H1 (cell line): ENCODE measurements at regions not wholly inside any gene's neighbourhood (a gene's known extent, or its start where the extent isn't known, plus 50 kb on each side); places are given as distances from the start of the nearest gene placed in this dataset.
"Not testable (repeated sequence)": the region's sequence is repeated elsewhere in the genome, so short reads cannot be mapped to it uniquely, and the experiment has no call there.

ENCODE experiments used
- CTCF ChIA-PET: fragments of 300-600 bp; sonication (Branson Sonifier 250); formaldehyde crosslinking; loops from one replicate; lab custom pipeline; 2021; ENCODE audit not compliant: partially characterized antibody; lab: Charles Lee
- POLR2A ChIA-PET: fragments of 300-600 bp; sonication (Branson Sonifier 250); formaldehyde crosslinking; loops from one replicate; lab custom pipeline; 2021; ENCODE audit warnings: inconsistent platforms; ENCODE audit not compliant: partially characterized antibody; lab: Charles Lee
- DNase-seq, 2 experiments: peaks; one replicate each; pipeline versions ENCODE4 v3.0.0 to v3.0.0-alpha.2; 2010 to 2022; ENCODE audit warnings: low spot score in 2 of 2, low read depth in 1 of 2, mixed read lengths in 1 of 2
- FAIRE-seq: peaks from 2 replicates; lab custom pipeline; 2011; peaks lifted over from hg19 to GRCh38; lab: Jason Lieb, UNC
- H2AFZ ChIP-seq: 2 replicates; pipeline ENCODE4 v1.8.1; 2012; ENCODE audit warnings: low read length, inconsistent platforms
- H2AK5ac ChIP-seq: 2 replicates; pipeline ENCODE4 v1.6.1; 2013; ENCODE audit warnings: low read depth, low read length
- H2BK120ac ChIP-seq: replicated peaks from 2 replicates; pipeline ENCODE3; 2013; ENCODE audit warnings: low read depth, low read length, inconsistent platforms
- H2BK12ac ChIP-seq: 2 replicates; pipeline ENCODE4 v1.6.1; 2013; ENCODE audit warnings: low read depth, low read length
- H2BK15ac ChIP-seq: 2 replicates; pipeline ENCODE4 v1.6.1; 2013; ENCODE audit warnings: low read length
- H2BK20ac ChIP-seq: 2 replicates; pipeline ENCODE4 v1.6.1; 2013; ENCODE audit warnings: low read length
- H2BK5ac ChIP-seq: 2 replicates; pipeline ENCODE4 v1.6.1; 2013; ENCODE audit warnings: low read depth, low read length
- H3K14ac ChIP-seq: 2 replicates; pipeline ENCODE4 v1.6.1; 2013; ENCODE audit warnings: inconsistent platforms; ENCODE audit not compliant: insufficient read length
- H3K18ac ChIP-seq: 2 replicates; pipeline ENCODE4 v1.6.1; 2013; ENCODE audit warnings: low read length; ENCODE audit errors: extremely low read depth
- H3K23ac ChIP-seq: 2 replicates; pipeline ENCODE4 v1.6.1; 2013; ENCODE audit warnings: inconsistent platforms; ENCODE audit not compliant: insufficient read length
- H3K23me2 ChIP-seq: 2 replicates; pipeline ENCODE4 v1.6.1; 2013; ENCODE audit warnings: low read depth, low read length
- H3K27ac ChIP-seq: 2 replicates; pipeline ENCODE4 v1.6.1; 2011; ENCODE audit warnings: low read depth, low read length, inconsistent platforms
- H3K27me3 ChIP-seq, 4 experiments: replicated peaks in 1 of 4; 1 replicate in 1 of 4; 2 replicates in 3 of 4; pipeline versions ENCODE4 v1.6.1 to v1.8.1; 2011 to 2013; ENCODE audit warnings: low read length in 3 of 4, mild to moderate bottlenecking in 3 of 4, inconsistent platforms in 2 of 4, mixed read lengths in 2 of 4, moderate library complexity in 1 of 4; ENCODE audit not compliant: control insufficient read depth in 3 of 4, insufficient read depth in 3 of 4; ENCODE audit errors: extremely low read depth in 1 of 4
- H3K36me3 ChIP-seq, 4 experiments: 2 replicates each; pipeline versions ENCODE4 v1.6.1 to v1.8.1; 2011 to 2013; ENCODE audit warnings: mild to moderate bottlenecking in 4 of 4, low read length in 3 of 4, moderate library complexity in 2 of 4, control low read depth in 1 of 4, inconsistent platforms in 1 of 4; ENCODE audit not compliant: insufficient read depth in 4 of 4, control insufficient read depth in 2 of 4
- H3K4ac ChIP-seq: replicated peaks from 2 replicates; pipeline ENCODE3; 2013; ENCODE audit warnings: low read length, low read depth, mixed read lengths, inconsistent platforms; ENCODE audit not compliant: insufficient read length
- H3K4me1 ChIP-seq, 4 experiments: replicated peaks in 1 of 4; 1 replicate in 1 of 4; 2 replicates in 3 of 4; pipeline versions ENCODE4 v1.6.1 to v1.8.1; 2011 to 2013; ENCODE audit warnings: low read length in 3 of 4, inconsistent platforms in 2 of 4, mixed read lengths in 1 of 4; ENCODE audit not compliant: insufficient read depth in 4 of 4, control insufficient read depth in 3 of 4
- H3K4me2 ChIP-seq, 2 experiments: 2 replicates each; pipeline versions ENCODE4 v1.6.1 to v1.8.1; 2011 to 2013; ENCODE audit warnings: low read depth in 2 of 2, low read length in 2 of 2, control low read depth in 1 of 2, inconsistent platforms in 1 of 2, mild to moderate bottlenecking in 1 of 2; ENCODE audit not compliant: insufficient read depth in 1 of 2
- H3K4me3 ChIP-seq, 4 experiments: fragments of 200-600, 300-600 bp in 1 of 4; sonication (generic), shearing (Covaris generic), sonication (Bioruptor Twin) in 1 of 4; 2 replicates each; pipeline versions ENCODE4 v1.5.1 to v1.8.1; 2011 to 2016; ENCODE audit warnings: low read length in 4 of 4, low read depth in 3 of 4, control low read depth in 2 of 4, inconsistent platforms in 2 of 4, mild to moderate bottlenecking in 2 of 4, mixed read lengths in 1 of 4, moderate library complexity in 1 of 4; ENCODE audit not compliant: insufficient read depth in 2 of 4; ENCODE audit errors: extremely low read depth in 1 of 4
- H3K56ac ChIP-seq: replicated peaks from 2 replicates; pipeline ENCODE3; 2013; ENCODE audit warnings: low read depth, mild to moderate bottlenecking, mixed read lengths, low read length, inconsistent platforms; ENCODE audit not compliant: insufficient read length
- H3K79me1 ChIP-seq: 2 replicates; pipeline ENCODE4 v1.6.1; 2013; ENCODE audit warnings: low read depth, low read length, control low read depth
- H3K79me2 ChIP-seq, 2 experiments: 2 replicates each; pipeline versions ENCODE4 v1.6.1 to v1.8.1; 2012 to 2013; ENCODE audit warnings: low read length in 2 of 2, mild to moderate bottlenecking in 2 of 2, inconsistent platforms in 1 of 2; ENCODE audit not compliant: insufficient read depth in 2 of 2, control insufficient read depth in 1 of 2
- H3K9ac ChIP-seq, 4 experiments: replicated peaks in 1 of 4; 1 replicate in 1 of 4; 2 replicates in 3 of 4; pipeline versions ENCODE4 v1.6.1 to v1.8.1; 2011 to 2013; ENCODE audit warnings: low read depth in 3 of 4, low read length in 3 of 4, control low read depth in 2 of 4, mild to moderate bottlenecking in 2 of 4, moderate library complexity in 2 of 4, inconsistent platforms in 1 of 4; ENCODE audit errors: extremely low read depth in 1 of 4
- H3K9me3 ChIP-seq, 2 experiments: 2 replicates each; pipeline versions ENCODE4 v1.6.1 to v1.8.1; 2012 to 2013; ENCODE audit warnings: mild to moderate bottlenecking in 2 of 2, moderate library complexity in 2 of 2, control low read depth in 1 of 2, inconsistent platforms in 1 of 2, low read depth in 1 of 2, low read length in 1 of 2, mixed read lengths in 1 of 2; ENCODE audit not compliant: insufficient read depth in 2 of 2
- H4K20me1 ChIP-seq, 2 experiments: replicated peaks in 1 of 2; 2 replicates each; pipeline versions ENCODE3 to v1.8.1; 2011 to 2013; ENCODE audit warnings: inconsistent platforms in 2 of 2, low read length in 2 of 2, mild to moderate bottlenecking in 1 of 2; ENCODE audit not compliant: insufficient read depth in 2 of 2, control insufficient read depth in 1 of 2
- H4K5ac ChIP-seq: 2 replicates; pipeline ENCODE4 v1.6.1; 2013; ENCODE audit warnings: low read length, low read depth, mixed read lengths, inconsistent platforms; ENCODE audit not compliant: insufficient read length
- H4K8ac ChIP-seq: 2 replicates; pipeline ENCODE4 v1.8.0; 2013; ENCODE audit warnings: mild to moderate bottlenecking, moderate library complexity, low read length, inconsistent platforms; ENCODE audit not compliant: insufficient read depth; ENCODE audit errors: extremely low read depth
- H4K91ac ChIP-seq: replicated peaks from 2 replicates; pipeline ENCODE3; 2013; ENCODE audit warnings: low read length, mixed read lengths, inconsistent platforms; ENCODE audit not compliant: insufficient read length
- WGBS, 2 experiments: shearing (Covaris generic) in 1 of 2; methylation state at CpG; one replicate each; pipeline versions ENCODE4 v1.1.6 to v1.1.7; 2013 to 2015; ENCODE audit warnings: low lambda C conversion rate in 2 of 2, mixed read lengths in 2 of 2, inconsistent platforms in 1 of 2, low coverage in 1 of 2, missing lambda C conversion rate in 1 of 2; ENCODE audit not compliant: insufficient replicate concordance in 2 of 2, insufficient coverage in 1 of 2, insufficient read length in 1 of 2; ENCODE audit errors: extremely low coverage in 1 of 2, missing lambda C conversion rate in 1 of 2; 5-methylcytosine and 5-hydroxymethylcytosine counted together

GRCh38 chr4:189727982-189728638 is 212.6 kb upstream of the FRG1 start:
- H3K23me2 ChIP-seq, H3K23ac ChIP-seq, H2BK5ac ChIP-seq, DNase-seq, H3K27me3 ChIP-seq, H3K9ac ChIP-seq, H3K4me3 ChIP-seq, POLR2A ChIA-PET, H4K20me1 ChIP-seq, H4K5ac ChIP-seq, H3K4ac ChIP-seq, H3K14ac ChIP-seq, H3K79me2 ChIP-seq, H4K8ac ChIP-seq, H4K91ac ChIP-seq, CTCF ChIA-PET, H2BK15ac ChIP-seq, H3K9me3 ChIP-seq, H3K27ac ChIP-seq, FAIRE-seq, H3K36me3 ChIP-seq, H3K4me2 ChIP-seq, H3K56ac ChIP-seq, H3K4me1 ChIP-seq, H3K79me1 ChIP-seq, H2BK120ac ChIP-seq, H3K18ac ChIP-seq, H2BK20ac ChIP-seq, H2AK5ac ChIP-seq, H2BK12ac ChIP-seq, H2AFZ ChIP-seq: not testable (repeated sequence)
- WGBS, 2 experiments = 89% methylated on average over 4 of the region's 6 CpGs; no CpG with 5 or more reads in 1 of the 2 experiments
